MCF 10A (cell line): ENCODE measurements at regions not wholly inside any gene's neighbourhood (a gene's known extent, or its start where the extent isn't known, plus 50 kb on each side); places are given as distances from the start of the nearest gene placed in this dataset.

ENCODE experiments used
- BruUV-seq: library from RNA; stranded (reverse); fragments of 400-500 nt; replicated peaks from 2 replicates; lab custom pipeline; 2021; lab: Mats Ljungman, UMichigan
- CTCF ChIA-PET: fragments of 300-600 bp; sonication (Branson Sonifier 250); formaldehyde crosslinking; extraction: SDS; loops from one replicate; lab custom pipeline; 2021; ENCODE audit warnings: antibody characterized with exemption, inconsistent platforms; lab: Yijun Ruan, JAX
- POLR2A ChIA-PET: fragments of 300-600, 350-650 bp; sonication (Branson Sonifier 250); formaldehyde crosslinking; extraction: SDS; loops from one replicate; lab custom pipeline; 2020; ENCODE audit warnings: antibody characterized with exemption, inconsistent platforms; lab: Yijun Ruan, JAX
- DNase-seq: peaks from one replicate; pipeline ENCODE4 v3.0.0-alpha.2; 2018; ENCODE audit not compliant: unreplicated experiment
- H3K27ac Mint-ChIP-seq: one replicate; pipeline ENCODE4 v1.8.0; 2022; ENCODE audit warnings: mild to moderate bottlenecking, low read depth, mixed read lengths; ENCODE audit not compliant: unreplicated experiment
- H3K27me3 Mint-ChIP-seq: one replicate; pipeline ENCODE4 v1.8.0; 2022; ENCODE audit warnings: mixed read lengths; ENCODE audit not compliant: insufficient read depth, unreplicated experiment
- H3K36me3 Mint-ChIP-seq: one replicate; pipeline ENCODE4 v1.8.0; 2022; ENCODE audit warnings: mild to moderate bottlenecking, moderate library complexity, mixed read lengths; ENCODE audit not compliant: insufficient read depth, unreplicated experiment
- H3K4me1 Mint-ChIP-seq: one replicate; pipeline ENCODE4 v1.8.0; 2022; ENCODE audit warnings: mixed read lengths; ENCODE audit not compliant: insufficient read depth, unreplicated experiment
- H3K4me3 Mint-ChIP-seq: one replicate; pipeline ENCODE4 v1.8.0; 2022; ENCODE audit warnings: mild to moderate bottlenecking, moderate library complexity, mixed read lengths; ENCODE audit not compliant: unreplicated experiment
- H3K9me3 Mint-ChIP-seq: one replicate; pipeline ENCODE4 v1.8.0; 2022; ENCODE audit warnings: mixed read lengths; ENCODE audit not compliant: unreplicated experiment
- CTCF ChIP-seq: fragments of 200-600 bp; IDR thresholded peaks from one replicate; pipeline ENCODE4 v1.8.0; 2022; ENCODE audit warnings: antibody characterized with exemption, mild to moderate bottlenecking; ENCODE audit not compliant: unreplicated experiment
- intact Hi-C: fragments of 100-400 bp; cut with micrococcal nuclease; formaldehyde crosslinking; loops from 2 replicates; pipeline ENCODE4 v1.14.1; 2022

GRCh38 chr1:164950541-164950986 is 391.6 kb downstream of the PBX1 start:
- H3K36me3 Mint-ChIP-seq, result no peaks in the 10 kb centered on the region
- intact Hi-C loops, result no loop called here
- BruUV-seq, result no TSS peak
- no peak overlapping the region for H3K27ac Mint-ChIP-seq
- peaks cover 24% of the 10 kb centered on the region for H3K9me3 Mint-ChIP-seq
- no peak for DNase-seq
- H3K4me3 Mint-ChIP-seq, result no peak overlapping the region
- no peak for TF ChIP-seq CTCF
- ChIA-PET POLR2A (interaction anchor here (0.6 kb wide), 1 partner anchor 9 kb away, joined by 3 read pairs; no protein-coding TSS in a partner anchor), CTCF (interaction anchor here (0.6 to 1.5 kb wide), 4 partner anchors 123 to 864 kb away, joined by 3 to 7 read pairs (median 4); no protein-coding TSS in a partner anchor)
- H3K27me3 Mint-ChIP-seq, result no peaks in the 10 kb centered on the region
- no peaks in the 10 kb centered on the region for H3K4me1 Mint-ChIP-seq

- Mint-ChIP-seq H3K27ac (no peak overlapping the region), H3K4me1 (no peaks in the 10 kb centered on the region), H3K9me3 (peaks cover 24% of the 10 kb centered on the region), H3K4me3 (no peak overlapping the region), H3K27me3 (no peaks in the 10 kb centered on the region), H3K36me3 (no peaks in the 10 kb centered on the region)
- TF ChIP-seq CTCF, result no peak
- CTCF ChIA-PET, result interaction anchor here (0.9 kb wide), 1 partner anchor 180 kb away, joined by 7 read pairs; no protein-coding TSS in a partner anchor
- intact Hi-C loops, result no loop called here
- POLR2A ChIA-PET, result no interaction called here
- no TSS peak for BruUV-seq
- no peak for DNase-seq
Observed at GRCh38 chr1:164949771-164950471, 390.9 kb downstream of the PBX1 start.

- H3K4me1 Mint-ChIP-seq, result no peaks in the 10 kb centered on the region
Observed at GRCh38 chr1:164948101-164948500, 389.1 kb downstream of the PBX1 start.

More at GRCh38 chr1:164948101-164948500, 389.1 kb downstream of the PBX1 start:
- Mint-ChIP-seq H3K4me3 (no peak overlapping the region), H3K27ac (no peak overlapping the region), H3K27me3 (no peaks in the 10 kb centered on the region), H3K36me3 (no peaks in the 10 kb centered on the region), H3K9me3 (peaks cover 24% of the 10 kb centered on the region)
- DNase-seq, result no peak
- TF ChIP-seq CTCF, result no peak
- BruUV-seq, result no TSS peak
- CTCF ChIA-PET, result interaction anchor here (0.6 kb wide), 1 partner anchor 12 kb away, joined by 4 read pairs; no protein-coding TSS in a partner anchor
- intact Hi-C loops, result no loop called here
- POLR2A ChIA-PET, result no interaction called here
